HEK293 (cell line): ENCODE measurements at regions not wholly inside any gene's neighbourhood (a gene's known extent, or its start where the extent isn't known, plus 50 kb on each side); places are given as distances from the start of the nearest gene placed in this dataset.

ENCODE experiments used
- CTCF ChIA-PET: fragments of 350-600 bp; formaldehyde crosslinking; extraction: SDS; loops from one replicate; lab custom pipeline; 2021; ENCODE audit warnings: antibody characterized with exemption; lab: Yijun Ruan, JAX
- POLR2A ChIA-PET: fragments of 300-600 bp; formaldehyde crosslinking; extraction: SDS; loops from one replicate; lab custom pipeline; 2020; ENCODE audit warnings: antibody characterized with exemption, inconsistent platforms; lab: Yijun Ruan, JAX
- H3K27ac ChIP-seq: fragments of 200-500 bp; sonication (Bioruptor generic); 2 replicates; pipeline ENCODE4 v1.5.1; 2014; ENCODE audit warnings: low read depth, low read length, control low read depth, inconsistent platforms; ENCODE audit errors: extremely low read depth
- H3K36me3 ChIP-seq, 2 experiments: fragments of 200-500 bp in 1 of 2; sonication (Bioruptor generic) in 1 of 2; 1 replicate in 1 of 2; 2 replicates in 1 of 2; pipeline ENCODE4 v1.5.1; 2014 to 2017; ENCODE audit warnings: inconsistent platforms in 2 of 2, low read length in 2 of 2; ENCODE audit not compliant: control insufficient read depth in 2 of 2, insufficient read depth in 1 of 2
- H3K4me1 ChIP-seq: fragments of 200-500 bp; sonication (Bioruptor generic); 2 replicates; pipeline ENCODE4 v1.5.1; 2014; ENCODE audit warnings: mild to moderate bottlenecking, low read length, inconsistent platforms; ENCODE audit not compliant: control insufficient read depth, insufficient read depth
- H3K4me3 ChIP-seq: 2 replicates; pipeline ENCODE4 v1.5.1; 2011; ENCODE audit warnings: low read depth, mild to moderate bottlenecking, control low read depth, low read length, moderate library complexity
- H3K9me3 ChIP-seq: fragments of 200-500 bp; sonication (Bioruptor generic); 2 replicates; pipeline ENCODE4 v1.5.1; 2014; ENCODE audit warnings: low read depth, low read length, inconsistent platforms; ENCODE audit not compliant: control insufficient read depth, insufficient read depth
- KLF16 ChIP-seq: fragments of 450-650 bp; formaldehyde crosslinking; IDR thresholded peaks from 2 replicates; pipeline ENCODE4 v1.5.1; 2017; ENCODE audit warnings: missing biosample characterization, missing genetic modification characterization
- KLF8 ChIP-seq: fragments of 450-650 bp; formaldehyde crosslinking; IDR thresholded peaks from 2 replicates; pipeline ENCODE4 v1.5.1; 2016; ENCODE audit warnings: missing biosample characterization, missing genetic modification characterization
- SALL2 ChIP-seq: fragments of 450-650 bp; formaldehyde crosslinking; IDR thresholded peaks from 2 replicates; pipeline ENCODE4 v1.5.0; 2017; ENCODE audit warnings: missing biosample characterization, mild to moderate bottlenecking, missing genetic modification characterization, borderline replicate concordance
- TRIM28 ChIP-seq: IDR thresholded peaks from 2 replicates; pipeline ENCODE4 v1.6.1; 2011; ENCODE audit warnings: low read length, control low read depth, borderline replicate concordance
- ZBTB17 ChIP-seq: fragments of 450-650 bp; formaldehyde crosslinking; IDR thresholded peaks from 2 replicates; pipeline ENCODE4 v1.5.1; 2016; ENCODE audit warnings: missing biosample characterization, missing genetic modification characterization
- ZBTB8A ChIP-seq: fragments of 450-650 bp; formaldehyde crosslinking; IDR thresholded peaks from 2 replicates; pipeline ENCODE4 v1.5.1; 2016; ENCODE audit warnings: missing biosample characterization, missing genetic modification characterization
- ZNF10 ChIP-seq: fragments of 450-650 bp; formaldehyde crosslinking; IDR thresholded peaks from 2 replicates; pipeline ENCODE4 v1.5.1; 2017; ENCODE audit warnings: missing biosample characterization, missing genetic modification characterization
- ZNF184 ChIP-seq: fragments of 450-650 bp; IDR thresholded peaks from 2 replicates; pipeline ENCODE4 v1.5.1; 2018; ENCODE audit warnings: missing biosample characterization, mild to moderate bottlenecking, missing genetic modification characterization
- ZNF221 ChIP-seq: fragments of 450-650 bp; formaldehyde crosslinking; IDR thresholded peaks from 2 replicates; pipeline ENCODE4 v1.5.1; 2017; ENCODE audit warnings: missing biosample characterization, missing genetic modification characterization, borderline replicate concordance
- ZNF23 ChIP-seq: fragments of 450-650 bp; formaldehyde crosslinking; IDR thresholded peaks from 2 replicates; pipeline ENCODE4 v1.5.1; 2016; ENCODE audit warnings: missing biosample characterization, missing genetic modification characterization, borderline replicate concordance
- ZNF311 ChIP-seq: fragments of 450-650 bp; formaldehyde crosslinking; IDR thresholded peaks from 2 replicates; pipeline ENCODE4 v1.5.1; 2017; ENCODE audit warnings: missing biosample characterization, missing genetic modification characterization, borderline replicate concordance
- ZNF510 ChIP-seq: fragments of 450-650 bp; formaldehyde crosslinking; IDR thresholded peaks from 2 replicates; pipeline ENCODE4 v1.5.1; 2018; ENCODE audit warnings: mild to moderate bottlenecking, missing genetic modification characterization, missing biosample characterization; ENCODE audit not compliant: insufficient replicate concordance
- ZNF529 ChIP-seq: fragments of 450-650 bp; formaldehyde crosslinking; IDR thresholded peaks from 2 replicates; pipeline ENCODE4 v1.5.1; 2017; ENCODE audit warnings: missing genetic modification characterization, missing biosample characterization; ENCODE audit not compliant: insufficient replicate concordance
- ZNF549 ChIP-seq: fragments of 450-650 bp; IDR thresholded peaks from 2 replicates; pipeline ENCODE4 v1.5.1; 2018; ENCODE audit warnings: missing biosample characterization, missing genetic modification characterization, mild to moderate bottlenecking, inconsistent platforms, moderate library complexity
- ZNF843 ChIP-seq: fragments of 450-650 bp; formaldehyde crosslinking; IDR thresholded peaks from 2 replicates; pipeline ENCODE4 v1.5.1; 2016; ENCODE audit warnings: missing biosample characterization, missing genetic modification characterization
- TF ChIP-seq, protein P1 (sequence below): fragments of 450-650 bp; formaldehyde crosslinking; IDR thresholded peaks from 2 replicates; pipeline ENCODE4 v1.5.1; 2016; ENCODE audit warnings: missing biosample characterization, missing genetic modification characterization
- TF ChIP-seq, protein P2 (sequence below): fragments of 450-650 bp; formaldehyde crosslinking; IDR thresholded peaks from 2 replicates; pipeline ENCODE4 v1.5.1; 2016; ENCODE audit warnings: missing biosample characterization, missing genetic modification characterization
- TF ChIP-seq, protein P3 (sequence below): IDR thresholded peaks from 2 replicates; pipeline ENCODE4 v1.6.1; 2011; ENCODE audit warnings: mild to moderate bottlenecking, low read depth, low read length, borderline replicate concordance

DNA sequence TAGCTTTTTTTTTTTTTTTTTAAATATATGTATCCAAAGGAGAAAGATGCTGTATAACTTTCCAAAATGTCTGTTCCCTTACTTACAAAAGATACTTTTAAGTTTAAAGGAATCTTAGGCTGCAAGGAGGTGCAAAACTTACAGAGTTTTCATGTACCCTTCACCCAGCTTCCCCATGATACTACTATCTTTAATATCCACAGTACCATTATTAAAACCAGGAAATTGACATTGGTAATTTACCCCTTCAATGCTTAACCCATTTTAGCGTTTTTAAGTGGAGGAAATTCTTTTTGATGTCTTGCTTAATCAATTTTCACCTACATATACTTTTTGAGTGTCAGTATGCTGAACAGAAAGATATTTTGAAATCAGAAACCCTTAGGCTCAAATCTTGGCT lies 310.9 kb downstream of the PRL start:
- ChIA-PET CTCF (interaction anchor here (0.6 to 0.8 kb wide), 2 partner anchors 129 to 297 kb away, joined by 4 to 5 read pairs; no protein-coding TSS in a partner anchor), POLR2A (no interaction called here)
- Histone ChIP-seq H3K27ac (no peak overlapping the region), H3K4me1 (peaks cover 3% of the 10 kb centered on the region; the same call in 1 of the 2 replicates), H3K36me3 (no peaks in the 10 kb centered on the region), H3K9me3 (no peaks in the 10 kb centered on the region)
- TF ChIP-seq ZNF311 (tag by site-specific recombination) (no peak), ZNF23 (tag by site-specific recombination) (no peak), ZNF529 (tag by site-specific recombination) (peak; percentile 97)
- TF ChIP-seq, protein P1, sequence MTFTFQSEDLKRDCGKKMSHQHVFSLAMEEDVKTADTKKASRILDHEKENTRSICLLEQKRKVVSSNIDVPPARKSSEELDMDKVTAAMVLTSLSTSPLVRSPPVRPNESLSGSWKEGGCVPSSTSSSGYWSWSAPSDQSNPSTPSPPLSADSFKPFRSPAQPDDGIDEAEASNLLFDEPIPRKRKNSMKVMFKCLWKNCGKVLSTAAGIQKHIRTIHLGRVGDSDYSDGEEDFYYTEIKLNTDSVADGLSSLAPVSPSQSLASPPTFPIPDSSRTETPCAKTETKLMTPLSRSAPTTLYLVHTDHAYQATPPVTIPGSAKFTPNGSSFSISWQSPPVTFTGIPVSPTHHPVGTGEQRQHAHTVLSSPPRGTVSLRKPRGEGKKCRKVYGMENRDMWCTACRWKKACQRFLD (tag by site-specific recombination), result no peak
- TF ChIP-seq, all 188 proteins: peak for 1
- H3K4me3 ChIP-seq, result no peak overlapping the region

DNA sequence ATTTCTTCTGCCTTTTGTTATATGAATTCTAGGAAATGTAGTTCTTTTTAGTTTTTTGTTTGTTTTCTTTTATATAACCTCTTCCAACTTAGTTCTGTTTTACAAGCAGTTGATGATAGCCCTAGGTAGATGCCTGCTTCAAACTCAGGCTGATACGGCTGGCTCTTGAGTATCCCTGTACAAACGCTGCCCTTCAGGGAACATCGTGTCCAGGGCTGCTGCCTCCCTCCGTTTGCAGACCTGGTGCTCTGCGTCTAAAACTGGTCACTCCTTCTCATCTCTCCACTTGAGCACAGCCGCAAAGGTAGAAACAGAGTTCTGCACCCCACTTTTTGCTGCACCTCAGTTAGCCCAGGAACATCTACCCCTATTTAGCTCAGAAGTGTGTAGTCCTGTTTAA lies 310.1 kb downstream of the PRL start:
- TF ChIP-seq ZNF221 (tag by site-specific recombination), result no peak
- no peak for TF ChIP-seq ZNF843
- TF ChIP-seq ZNF549 (tag by site-specific recombination), result no peak
- no peak for TF ChIP-seq SALL2 (tag by site-specific recombination)
- no peak for TF ChIP-seq ZBTB17 (tag by site-specific recombination)
- TF ChIP-seq KLF16 (tag by site-specific recombination), result no peak
- no peak for TF ChIP-seq ZNF10 (tag by site-specific recombination)
- TF ChIP-seq ZNF184 (tag by site-specific recombination), result no peak
- TF ChIP-seq ZNF510, result no peak
- no peak for TF ChIP-seq ZNF311 (tag by site-specific recombination)
- TF ChIP-seq, protein P2, sequence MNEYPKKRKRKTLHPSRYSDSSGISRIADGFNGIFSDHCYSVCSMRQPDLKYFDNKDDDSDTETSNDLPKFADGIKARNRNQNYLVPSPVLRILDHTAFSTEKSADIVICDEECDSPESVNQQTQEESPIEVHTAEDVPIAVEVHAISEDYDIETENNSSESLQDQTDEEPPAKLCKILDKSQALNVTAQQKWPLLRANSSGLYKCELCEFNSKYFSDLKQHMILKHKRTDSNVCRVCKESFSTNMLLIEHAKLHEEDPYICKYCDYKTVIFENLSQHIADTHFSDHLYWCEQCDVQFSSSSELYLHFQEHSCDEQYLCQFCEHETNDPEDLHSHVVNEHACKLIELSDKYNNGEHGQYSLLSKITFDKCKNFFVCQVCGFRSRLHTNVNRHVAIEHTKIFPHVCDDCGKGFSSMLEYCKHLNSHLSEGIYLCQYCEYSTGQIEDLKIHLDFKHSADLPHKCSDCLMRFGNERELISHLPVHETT, result no peak
- TF ChIP-seq ZBTB8A (tag by site-specific recombination), result no peak
- CTCF ChIA-PET, result no interaction called here
- POLR2A ChIA-PET, result interaction anchor here (1.2 kb wide), 1 partner anchor 40 kb away, joined by 4 read pairs; no protein-coding TSS in a partner anchor
- H3K4me1 ChIP-seq, result peaks cover 3% of the 10 kb centered on the region; the same call in 1 of the 2 replicates
- no peak overlapping the region for H3K4me3 ChIP-seq
- no peaks in the 10 kb centered on the region for H3K9me3 ChIP-seq
- no peaks in the 10 kb centered on the region for H3K36me3 ChIP-seq
- no peak overlapping the region; the same call in 1 of the 2 replicates for H3K27ac ChIP-seq

DNA sequence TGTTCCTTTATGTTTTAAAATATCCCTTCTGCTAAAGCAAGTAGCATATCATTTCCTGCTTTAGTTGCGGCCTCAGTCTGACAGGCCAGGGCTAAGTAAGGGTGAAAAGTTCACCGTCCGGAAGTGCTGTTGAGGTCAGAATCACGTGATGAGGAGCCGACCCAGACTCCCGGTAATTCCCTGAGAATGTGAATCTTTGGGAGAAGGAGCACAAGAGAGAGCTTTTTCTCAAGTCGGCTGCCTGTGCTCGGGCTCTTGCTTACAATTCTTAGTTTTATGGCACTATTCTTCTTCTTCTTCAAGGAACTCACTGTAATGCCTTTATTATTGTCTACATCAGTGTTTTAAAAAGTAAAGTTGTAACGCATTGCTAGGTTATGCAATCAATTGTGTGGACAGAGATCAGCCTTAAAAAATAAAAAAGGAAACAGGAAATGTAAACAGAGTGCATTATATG lies 309.3 kb downstream of the PRL start:
- no peaks in the 10 kb centered on the region for H3K36me3 ChIP-seq

More for the DNA sequence above, 309.3 kb downstream of the PRL start:
- Histone ChIP-seq H3K9me3 (no peaks in the 10 kb centered on the region), H3K4me1 (peaks cover 3% of the 10 kb centered on the region; the same call in 1 of the 2 replicates), H3K4me3 (no peak overlapping the region), H3K27ac (no peak overlapping the region)
- TF ChIP-seq, protein P3, sequence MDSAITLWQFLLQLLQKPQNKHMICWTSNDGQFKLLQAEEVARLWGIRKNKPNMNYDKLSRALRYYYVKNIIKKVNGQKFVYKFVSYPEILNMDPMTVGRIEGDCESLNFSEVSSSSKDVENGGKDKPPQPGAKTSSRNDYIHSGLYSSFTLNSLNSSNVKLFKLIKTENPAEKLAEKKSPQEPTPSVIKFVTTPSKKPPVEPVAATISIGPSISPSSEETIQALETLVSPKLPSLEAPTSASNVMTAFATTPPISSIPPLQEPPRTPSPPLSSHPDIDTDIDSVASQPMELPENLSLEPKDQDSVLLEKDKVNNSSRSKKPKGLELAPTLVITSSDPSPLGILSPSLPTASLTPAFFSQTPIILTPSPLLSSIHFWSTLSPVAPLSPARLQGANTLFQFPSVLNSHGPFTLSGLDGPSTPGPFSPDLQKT, result peak; percentile 93
- no peak for TF ChIP-seq KLF8 (tag by site-specific recombination)
- TF ChIP-seq TRIM28, result peak; percentile 53; the same call in 1 of the 2 replicates
- ChIA-PET CTCF (no interaction called here), POLR2A (interaction anchor here (1.2 kb wide), 1 partner anchor 41 kb away, joined by 4 read pairs; no protein-coding TSS in a partner anchor)
